Naive B cell (primary cell): ENCODE measurements at regions not wholly inside any gene's neighbourhood (a gene's known extent, or its start where the extent isn't known, plus 50 kb on each side); places are given as distances from the start of the nearest gene placed in this dataset.

ENCODE experiments used
- ATAC-seq, 2 donors: fragments of 150-1000 bp; cut with Tn5 transposase; 2 replicates each; pipeline ENCODE4 v1.10.0; 2021; ENCODE audit warnings: low read depth in 2 of 2, mild to moderate bottlenecking in 2 of 2, moderate library complexity in 2 of 2
- DNase-seq: peaks from one replicate; pipeline ENCODE4 v3.0.0; 2022
- H3K27ac Mint-ChIP-seq, 6 donors: one replicate each; pipeline ENCODE4 v1.8.0; 2020 to 2022; ENCODE audit warnings: mild to moderate bottlenecking in 6 of 6, mixed read lengths in 6 of 6, moderate library complexity in 5 of 6, inconsistent platforms in 2 of 6
- H3K27me3 Mint-ChIP-seq, 3 donors: one replicate each; pipeline ENCODE4 v1.8.0; 2021 to 2022; ENCODE audit warnings: mixed read lengths in 3 of 3, mild to moderate bottlenecking in 1 of 3
- H3K36me3 Mint-ChIP-seq, 2 donors: one replicate each; pipeline ENCODE4 v1.8.0; 2020 to 2022; ENCODE audit warnings: mixed read lengths in 2 of 2, inconsistent platforms in 1 of 2, mild to moderate bottlenecking in 1 of 2
- H3K4me1 Mint-ChIP-seq, 3 donors: one replicate each; pipeline ENCODE4 v1.8.0; 2020 to 2022; ENCODE audit warnings: mixed read lengths in 3 of 3, inconsistent platforms in 1 of 3, mild to moderate bottlenecking in 1 of 3, moderate library complexity in 1 of 3
- H3K4me3 Mint-ChIP-seq, 8 donors: one replicate each; pipeline ENCODE4 v1.8.0; 2020 to 2022; ENCODE audit warnings: mild to moderate bottlenecking in 8 of 8, mixed read lengths in 8 of 8, moderate library complexity in 8 of 8, inconsistent platforms in 2 of 8
- H3K9me3 Mint-ChIP-seq, 7 donors: one replicate each; pipeline ENCODE4 v1.8.0; 2020 to 2022; ENCODE audit warnings: mixed read lengths in 7 of 7, mild to moderate bottlenecking in 5 of 7, inconsistent platforms in 2 of 7, moderate library complexity in 1 of 7

DNA sequence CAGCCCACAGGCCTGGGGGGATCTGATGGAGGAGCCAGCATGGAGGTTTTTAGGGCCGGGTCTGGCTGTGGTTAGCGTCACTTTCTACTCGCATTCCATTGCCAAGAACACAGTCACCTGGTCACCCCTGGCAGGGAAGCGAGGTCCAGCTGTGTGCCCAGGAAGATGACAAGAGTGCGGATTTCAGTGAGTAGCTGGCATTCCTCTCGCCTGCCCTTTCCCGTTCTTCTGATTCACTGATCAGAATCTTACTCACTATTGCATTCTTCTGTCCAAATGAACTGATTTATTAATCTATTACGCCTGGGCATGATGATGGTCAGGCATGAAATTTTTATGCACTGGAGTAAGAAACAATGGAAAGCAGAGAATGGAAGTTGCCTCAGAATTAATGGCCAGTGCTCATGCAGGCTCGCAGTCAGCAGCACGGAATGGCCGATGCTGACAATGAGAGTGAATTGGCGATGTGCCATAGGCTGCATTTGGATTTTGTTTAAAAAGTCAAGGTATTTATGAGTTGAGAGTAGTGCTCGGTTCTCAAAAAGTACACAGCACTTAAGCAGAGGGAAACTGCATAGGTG is 76.4 kb upstream of the MGAT5 start:
- H3K4me3 Mint-ChIP-seq, result peak overlapping the region in 6 of 8 donors; percentile 8 to 74 (median 45)
- peak overlapping the region; percentile 81 to 98 (median 92) for H3K27ac Mint-ChIP-seq

DNA sequence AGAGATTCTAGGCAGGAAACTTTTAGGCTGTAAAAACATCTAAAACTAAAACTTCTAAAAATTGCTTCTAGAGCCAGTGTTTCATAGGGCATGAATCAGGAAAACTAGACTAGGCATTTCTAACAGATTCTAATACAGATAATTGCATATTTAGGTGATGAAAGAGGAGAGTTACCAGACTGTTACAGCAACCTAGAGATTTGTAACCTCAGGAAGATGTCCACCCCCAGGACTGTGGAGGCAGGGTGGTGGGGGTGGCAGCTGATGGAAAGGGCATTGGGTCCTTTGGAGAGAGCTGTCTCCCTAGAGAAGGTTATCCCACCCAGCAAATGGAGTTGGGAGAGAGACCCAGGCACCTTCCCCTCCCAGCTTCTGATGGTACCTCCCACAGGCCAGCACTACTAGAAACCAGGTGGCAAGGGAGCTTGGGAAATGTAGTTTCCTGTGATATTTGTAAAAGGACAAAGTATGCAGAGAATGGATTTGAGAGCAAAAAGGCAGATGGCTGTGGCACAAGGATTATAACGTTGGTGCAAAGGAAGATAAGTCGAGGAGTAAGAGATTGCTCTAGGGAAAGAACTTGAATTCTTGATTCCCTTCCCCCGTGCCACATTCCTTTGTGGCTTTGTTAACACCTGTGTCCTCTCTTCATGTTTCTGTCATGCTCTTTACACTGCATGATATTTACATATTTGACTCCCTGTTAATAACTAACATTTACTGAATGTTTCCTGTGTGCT is 75.6 kb upstream of the MGAT5 start:
- peaks cover 0 to 8% of the 10 kb centered on the region in 2 donors for H3K36me3 Mint-ChIP-seq
- H3K4me1 Mint-ChIP-seq, result peaks cover 86 to 99% (median 98%) of the 10 kb centered on the region in 3 donors
- no peaks in the 10 kb centered on the region for H3K27me3 Mint-ChIP-seq
- peak overlapping the region; percentile 53 to 94 (median 86) for H3K27ac Mint-ChIP-seq
- no peaks in the 10 kb centered on the region for H3K9me3 Mint-ChIP-seq
- ATAC-seq, result no peak
- DNase-seq, result no peak
- peak overlapping the region in 7 of 8 donors; percentile 8 to 74 (median 42) for H3K4me3 Mint-ChIP-seq

More for the DNA sequence above, 76.4 kb upstream of the MGAT5 start:
- Mint-ChIP-seq H3K36me3 (peaks cover 0 to 8% of the 10 kb centered on the region in 2 donors), H3K4me1 (peaks cover 88 to 100% (median 98%) of the 10 kb centered on the region in 3 donors), H3K27me3 (no peaks in the 10 kb centered on the region), H3K9me3 (no peaks in the 10 kb centered on the region)
- ATAC-seq, result no peak
- no peak for DNase-seq

DNA sequence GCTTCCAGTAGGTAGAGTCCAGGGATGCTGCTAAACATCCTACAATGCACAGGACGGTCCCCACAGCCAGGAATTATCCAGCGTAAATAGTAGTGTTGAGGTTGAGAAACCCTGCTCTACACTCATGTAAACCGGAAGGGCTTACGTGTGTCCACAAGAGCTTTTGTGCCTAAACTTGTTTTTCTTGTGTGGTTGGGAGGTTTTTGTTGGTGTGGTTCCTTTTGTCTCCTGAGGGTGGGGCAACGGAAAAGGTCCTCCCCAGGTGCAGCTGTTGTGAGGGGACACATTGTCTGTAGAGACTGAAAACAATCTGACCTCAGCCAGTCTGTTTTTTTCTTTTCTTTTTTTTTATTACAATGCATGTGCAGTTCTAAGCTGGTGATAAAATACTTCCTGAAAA is 72.7 kb upstream of the MGAT5 start:
- Mint-ChIP-seq H3K36me3 (peaks cover 17 to 22% of the 10 kb centered on the region in 2 donors), H3K27me3 (no peaks in the 10 kb centered on the region), H3K27ac (peak overlapping the region; percentile 71 to 97 (median 94)), H3K4me1 (peaks cover 91 to 99% (median 98%) of the 10 kb centered on the region in 3 donors), H3K9me3 (no peaks in the 10 kb centered on the region), H3K4me3 (peak overlapping the region; percentile 22 to 85 (median 74))
- ATAC-seq (peak; percentile 88 to 89), DNase-seq (peak; percentile 76)

DNA sequence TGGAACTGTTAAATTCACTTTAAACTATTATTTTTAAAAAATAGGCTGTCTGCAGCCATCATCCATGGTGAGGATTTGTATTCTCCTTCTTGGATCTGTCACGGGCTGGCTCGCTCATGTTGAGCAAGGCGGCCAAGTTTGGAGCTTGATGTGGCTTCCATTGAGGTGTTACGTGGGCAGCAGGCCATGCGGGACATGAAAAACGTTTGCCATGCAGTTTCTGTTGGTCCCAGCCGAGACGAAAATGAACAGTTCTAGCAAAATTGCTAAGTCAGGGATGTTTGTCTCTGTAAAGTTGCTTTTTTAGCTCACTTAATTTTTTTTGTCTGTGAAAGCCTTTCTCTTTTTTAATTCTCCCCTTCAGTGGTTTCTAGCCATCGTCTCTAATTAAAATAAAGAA is 70.2 kb upstream of the MGAT5 start:
- Mint-ChIP-seq H3K36me3 (peaks cover 31% of the 10 kb centered on the region in 2 donors), H3K27me3 (no peaks in the 10 kb centered on the region), H3K4me1 (peaks cover 91 to 99% (median 99%) of the 10 kb centered on the region in 3 donors), H3K9me3 (no peaks in the 10 kb centered on the region), H3K27ac (peak overlapping the region in 3 of 6 donors; percentile 57 to 94 (median 82)), H3K4me3 (peak overlapping the region; percentile 23 to 78 (median 62))
- ATAC-seq (no peak), DNase-seq (no peak)

DNA sequence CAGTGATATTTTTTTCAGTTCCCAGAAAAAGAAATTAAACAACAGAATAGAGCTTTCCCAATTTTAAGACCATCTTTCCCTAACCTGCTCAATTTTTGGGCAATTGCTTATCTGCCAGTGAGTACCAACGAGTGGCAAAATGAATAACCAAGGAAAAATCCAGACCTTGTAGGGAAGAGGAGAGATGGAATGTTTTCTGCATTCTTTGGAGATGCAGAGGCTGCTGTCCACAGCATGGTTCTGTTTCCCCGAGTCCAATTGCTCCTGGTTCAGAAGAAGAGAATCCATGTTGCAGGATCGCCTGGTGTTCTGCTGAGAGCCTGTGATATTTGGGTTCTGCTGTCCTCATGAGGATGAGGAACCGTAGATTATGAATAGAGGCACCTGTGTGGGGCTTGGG is 68.2 kb upstream of the MGAT5 start:
- H3K4me1 Mint-ChIP-seq, result peaks cover 80 to 95% (median 95%) of the 10 kb centered on the region in 3 donors
- H3K36me3 Mint-ChIP-seq, result peaks cover 31% of the 10 kb centered on the region in 2 donors
- DNase-seq, result no peak
- H3K9me3 Mint-ChIP-seq, result peaks cover 0 to 2% (median 0%) of the 10 kb centered on the region in 7 donors
- H3K27ac Mint-ChIP-seq, result peak overlapping the region; percentile 2 to 94 (median 50)
- ATAC-seq, result no peak
- H3K27me3 Mint-ChIP-seq, result no peaks in the 10 kb centered on the region
- H3K4me3 Mint-ChIP-seq, result peak overlapping the region in 2 of 8 donors; percentile 30 to 71

DNA sequence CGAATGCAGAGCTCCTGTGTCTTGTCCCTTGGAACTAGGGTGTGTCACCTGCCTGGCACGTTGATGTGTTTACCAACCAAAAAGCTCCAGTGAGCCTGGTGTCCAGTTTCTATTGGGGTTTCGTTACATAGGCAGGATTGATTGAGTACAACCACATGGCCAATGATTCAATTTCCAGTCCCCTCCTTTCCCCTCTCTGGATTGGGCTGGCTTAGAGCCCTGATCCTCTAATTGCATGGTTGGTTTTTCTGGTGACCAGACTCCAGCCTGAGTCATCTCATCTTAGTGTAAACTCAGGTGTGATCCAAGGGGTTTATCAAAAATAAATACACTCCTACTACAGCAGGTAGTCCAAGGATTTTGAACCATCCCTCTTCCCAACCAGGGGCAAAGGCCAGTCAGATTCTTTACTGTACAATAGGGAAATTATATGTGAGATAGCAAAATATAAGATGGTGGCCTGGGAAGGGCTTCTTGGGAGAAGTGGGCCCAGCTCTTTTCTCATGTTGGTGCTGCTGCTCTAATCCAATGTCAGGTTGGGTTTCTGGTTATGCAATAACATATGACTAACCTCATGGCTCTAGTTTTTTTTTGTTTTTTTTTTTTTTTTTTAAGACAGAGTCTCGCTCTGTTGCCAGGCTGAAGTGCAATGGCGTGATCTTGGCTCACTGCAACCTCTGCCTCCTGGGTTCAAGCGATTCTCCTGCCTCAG is 64.7 kb upstream of the MGAT5 start:
- ATAC-seq, result no peak
- Mint-ChIP-seq H3K36me3 (peaks cover 26 to 32% of the 10 kb centered on the region in 2 donors), H3K4me3 (no peak overlapping the region), H3K27me3 (no peaks in the 10 kb centered on the region), H3K4me1 (peaks cover 67 to 79% (median 72%) of the 10 kb centered on the region in 3 donors), H3K9me3 (peaks cover 0 to 5% (median 2%) of the 10 kb centered on the region in 7 donors), H3K27ac (peak overlapping the region in 5 of 6 donors; percentile 0 to 83 (median 60))
- no peak for DNase-seq

DNA sequence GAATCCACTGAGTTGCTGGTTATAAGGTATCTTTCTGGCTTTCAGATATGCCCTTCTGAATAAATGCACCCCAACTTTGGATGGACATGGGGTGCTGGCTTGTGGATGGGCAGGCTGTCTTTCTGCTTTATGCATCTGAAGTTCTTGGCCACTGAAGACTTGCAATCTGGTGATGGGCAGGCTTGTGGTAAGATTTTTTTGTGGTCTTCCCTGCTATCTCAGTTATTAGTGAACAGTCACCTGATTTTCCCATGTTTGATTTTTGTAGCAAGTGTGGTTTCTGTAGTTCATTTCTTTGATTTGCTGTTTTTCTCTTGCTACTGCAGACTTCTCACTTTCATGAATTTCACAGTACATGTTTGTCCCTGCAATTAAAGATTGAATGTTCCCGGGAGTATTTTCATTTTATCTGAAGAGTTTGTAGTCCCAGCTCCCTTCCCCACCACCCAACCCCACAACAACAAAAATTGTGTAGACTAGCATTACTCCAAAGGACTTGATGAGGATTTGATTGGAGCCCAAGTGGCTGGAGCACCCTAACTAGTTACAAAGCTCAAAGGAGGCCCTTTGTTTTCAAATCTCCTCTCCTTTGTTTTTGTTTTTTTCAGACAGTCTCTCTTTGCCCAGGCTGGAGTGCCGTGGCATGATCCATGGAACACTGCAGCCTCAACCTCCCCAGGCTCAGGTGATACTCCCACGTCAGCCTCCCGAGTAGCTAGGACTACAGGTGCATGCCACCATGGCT is 63.6 kb upstream of the MGAT5 start:
- peaks cover 19 to 24% of the 10 kb centered on the region in 2 donors for H3K36me3 Mint-ChIP-seq
- H3K4me3 Mint-ChIP-seq, result no peak overlapping the region
- H3K27me3 Mint-ChIP-seq, result no peaks in the 10 kb centered on the region
- DNase-seq (no peak), ATAC-seq (no peak)
- peak overlapping the region in 4 of 6 donors; percentile 8 to 83 (median 64) for H3K27ac Mint-ChIP-seq
- H3K9me3 Mint-ChIP-seq, result peaks cover 0 to 5% (median 2%) of the 10 kb centered on the region in 7 donors
- H3K4me1 Mint-ChIP-seq, result peaks cover 65 to 79% (median 69%) of the 10 kb centered on the region in 3 donors

DNA sequence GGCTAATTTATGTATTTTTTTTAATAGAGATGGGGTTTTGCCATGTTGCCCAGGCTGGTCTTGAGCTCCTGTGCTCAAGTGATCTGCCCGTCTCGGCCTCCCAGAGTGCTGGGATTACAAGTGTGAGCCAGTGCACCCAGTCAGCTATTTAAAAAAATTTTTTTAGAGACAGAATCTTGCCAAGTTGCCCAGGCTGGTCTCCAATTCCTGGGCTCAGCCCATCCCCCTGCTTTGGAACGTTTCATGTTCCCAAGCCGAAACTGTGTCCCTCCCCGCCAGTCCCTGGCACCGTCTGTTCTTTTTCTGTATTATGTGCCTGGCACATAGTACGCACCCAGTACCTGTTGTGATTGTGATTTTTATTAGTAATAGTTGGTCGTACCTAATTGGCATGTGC is 63.1 kb upstream of the MGAT5 start:
- ATAC-seq (no peak), DNase-seq (no peak)
- Mint-ChIP-seq H3K27me3 (no peaks in the 10 kb centered on the region), H3K27ac (peak overlapping the region in 3 of 6 donors; percentile 51 to 78 (median 60)), H3K36me3 (peaks cover 18 to 20% of the 10 kb centered on the region in 2 donors), H3K4me1 (peaks cover 65 to 79% (median 69%) of the 10 kb centered on the region in 3 donors), H3K9me3 (peaks cover 0 to 5% (median 2%) of the 10 kb centered on the region in 7 donors), H3K4me3 (no peak overlapping the region)

DNA sequence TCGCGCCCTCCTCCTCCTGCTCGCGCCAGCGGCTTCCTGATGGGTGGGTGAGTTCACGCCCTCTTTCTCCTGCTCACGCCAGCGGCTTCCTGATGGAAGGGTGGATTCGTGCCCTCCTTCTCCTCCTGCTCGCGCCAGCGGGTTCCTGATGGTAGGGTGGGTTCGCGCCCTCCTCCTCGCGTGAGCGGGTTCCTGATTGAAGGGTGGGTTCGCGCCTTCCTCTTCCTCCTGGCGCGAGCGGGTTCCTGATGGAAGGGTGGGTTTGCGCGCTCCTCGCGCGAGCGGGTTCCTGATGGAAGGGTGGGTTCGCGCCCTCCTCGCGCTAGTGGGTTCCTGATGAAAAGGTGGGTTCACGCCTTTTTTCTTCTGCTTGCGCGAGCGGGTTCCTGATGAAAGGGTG is 62.0 kb upstream of the MGAT5 start:
- Mint-ChIP-seq H3K4me3 (no peak overlapping the region), H3K27me3 (no peaks in the 10 kb centered on the region), H3K27ac (peak overlapping the region in 2 of 6 donors; percentile 1 to 79)

DNA sequence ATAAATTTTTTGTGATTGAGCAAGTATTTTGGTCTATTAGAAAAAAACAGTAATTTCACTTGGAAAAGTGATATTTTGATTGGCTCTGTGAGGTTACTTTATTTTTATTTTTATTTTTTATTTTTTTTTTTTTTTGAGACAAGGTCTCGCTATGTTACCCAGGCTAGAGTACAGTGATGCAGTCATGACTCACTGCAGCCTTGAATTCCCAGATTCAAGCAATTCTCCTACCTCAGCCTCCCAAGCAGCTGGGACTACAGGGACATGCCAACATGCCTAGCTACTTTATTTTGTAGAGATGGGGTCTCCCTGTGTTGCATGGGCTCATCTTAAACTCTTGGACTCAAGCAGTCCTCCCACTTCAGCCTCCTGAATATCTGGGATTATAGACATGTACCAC is 60.9 kb upstream of the MGAT5 start:
- Mint-ChIP-seq H3K27me3 (no peaks in the 10 kb centered on the region), H3K27ac (no peak overlapping the region)

More for the DNA sequence above, 62.0 kb upstream of the MGAT5 start:
- Mint-ChIP-seq H3K9me3 (peaks cover 0 to 5% (median 2%) of the 10 kb centered on the region in 7 donors), H3K36me3 (peaks cover 10 to 18% of the 10 kb centered on the region in 2 donors), H3K4me1 (peaks cover 57 to 79% (median 69%) of the 10 kb centered on the region in 3 donors)
- DNase-seq (no peak), ATAC-seq (no peak)

DNA sequence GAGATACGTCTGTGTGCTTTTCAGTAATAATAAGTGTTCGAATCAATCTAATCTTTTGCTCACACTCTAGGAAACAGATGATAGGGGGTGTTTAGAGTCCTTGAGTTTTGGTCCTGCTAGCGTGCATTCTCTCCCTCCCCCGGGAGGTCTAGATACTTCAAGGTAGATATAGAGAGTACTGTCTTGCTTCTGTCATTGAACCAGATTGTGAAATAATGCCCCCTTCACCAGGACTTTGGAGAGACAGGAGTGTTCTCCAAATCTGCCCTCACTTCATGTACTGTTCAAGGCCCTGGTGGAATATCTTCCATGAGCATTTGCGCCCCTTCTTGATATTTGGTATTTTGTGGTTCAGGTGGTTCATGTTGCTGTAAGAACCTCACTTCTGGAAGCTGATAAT is 59.4 kb upstream of the MGAT5 start:
- Mint-ChIP-seq H3K36me3 (peaks cover 4 to 7% of the 10 kb centered on the region in 2 donors), H3K4me1 (peaks cover 52 to 80% (median 71%) of the 10 kb centered on the region in 3 donors), H3K9me3 (peaks cover 0 to 5% (median 2%) of the 10 kb centered on the region in 7 donors), H3K4me3 (peak overlapping the region in 1 of 8 donors; percentile 25), H3K27ac (peak overlapping the region; percentile 1 to 73 (median 41)), H3K27me3 (no peaks in the 10 kb centered on the region)
- no peak for ATAC-seq
- no peak for DNase-seq

More for the DNA sequence above, 60.9 kb upstream of the MGAT5 start:
- H3K4me1 Mint-ChIP-seq, result peaks cover 58 to 79% (median 69%) of the 10 kb centered on the region in 3 donors
- peaks cover 7 to 8% of the 10 kb centered on the region in 2 donors for H3K36me3 Mint-ChIP-seq
- DNase-seq (no peak), ATAC-seq (no peak)
- H3K9me3 Mint-ChIP-seq, result peaks cover 0 to 5% (median 2%) of the 10 kb centered on the region in 7 donors
- H3K4me3 Mint-ChIP-seq, result peak overlapping the region in 1 of 8 donors; percentile 5

DNA sequence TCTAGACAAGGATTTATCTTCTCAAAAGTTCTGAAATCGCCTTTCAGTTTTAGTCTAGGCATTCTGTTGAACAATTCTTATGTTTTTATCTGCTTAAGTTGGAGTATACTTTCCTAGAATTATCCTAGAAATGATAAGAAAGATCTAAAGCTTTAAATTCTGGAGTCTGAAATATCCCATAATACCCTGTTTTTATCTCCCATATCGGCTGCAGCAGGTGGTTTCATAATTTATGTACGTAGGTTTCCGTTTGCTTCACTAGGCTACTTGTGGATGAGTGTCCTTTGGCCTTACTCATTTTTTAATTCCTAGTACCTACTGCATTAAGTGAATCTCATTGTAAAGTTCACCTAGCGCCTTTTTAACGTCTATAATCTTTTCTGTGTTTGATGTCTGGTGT is 58.5 kb upstream of the MGAT5 start:
- H3K4me1 Mint-ChIP-seq, result peaks cover 59 to 77% (median 71%) of the 10 kb centered on the region in 3 donors
- H3K27ac Mint-ChIP-seq, result peak overlapping the region; percentile 16 to 86 (median 62)
- ATAC-seq (no peak), DNase-seq (no peak)
- H3K9me3 Mint-ChIP-seq, result peaks cover 0 to 5% (median 1%) of the 10 kb centered on the region in 7 donors
- H3K4me3 Mint-ChIP-seq, result peak overlapping the region in 3 of 8 donors; percentile 4 to 26 (median 20)
- H3K36me3 Mint-ChIP-seq, result peaks cover 4 to 7% of the 10 kb centered on the region in 2 donors
- no peaks in the 10 kb centered on the region for H3K27me3 Mint-ChIP-seq
